SK-N-MC (cell line): ENCODE measurements at regions not wholly inside any gene's neighbourhood (a gene's known extent, or its start where the extent isn't known, plus 50 kb on each side); places are given as distances from the start of the nearest gene placed in this dataset.

Experiments used
- DNase-seq: peaks from one replicate; pipeline ENCODE4 v3.0.0-alpha.2; 2011; ENCODE audit warnings: low read depth, low spot score
- H3K27ac ChIP-seq: fragments of 200-600 bp; sonication (generic); 2 replicates; pipeline ENCODE4 v1.5.1; 2016; ENCODE audit warnings: mixed run types
- H3K36me3 ChIP-seq: fragments of 200-600 bp; sonication (generic); 2 replicates; pipeline ENCODE4 v1.6.1; 2017; ENCODE audit warnings: antibody characterized with exemption, low read length, mixed read lengths; ENCODE audit not compliant: insufficient read depth
- H3K4me3 ChIP-seq: fragments of 200-600 bp; sonication (generic); 2 replicates; pipeline ENCODE4 v1.5.1; 2016
- H3K9ac ChIP-seq: fragments of 200-600 bp; sonication (generic); 2 replicates; pipeline ENCODE4 v1.8.0; 2017; ENCODE audit warnings: mixed run types, mixed read lengths; ENCODE audit not compliant: insufficient read length
- H3K9me3 ChIP-seq: fragments of 200-600 bp; sonication (generic); 2 replicates; pipeline ENCODE4 v1.6.1; 2017; ENCODE audit warnings: low read depth, mild to moderate bottlenecking, antibody characterized with exemption, low read length, moderate library complexity, mixed read lengths
- EZH2 ChIP-seq: fragments of 200-600 bp; sonication (generic); IDR thresholded peaks from one replicate; pipeline ENCODE4 v1.6.1; 2017; ENCODE audit warnings: antibody characterized with exemption
- FOXP2 ChIP-seq: optimal IDR thresholded peaks from 2 replicates; pipeline ENCODE3; 2011; ENCODE audit warnings: mild to moderate bottlenecking, moderate library complexity; ENCODE audit not compliant: insufficient read depth; ENCODE audit errors: extremely low read length, control extremely low read depth
- POLR2AphosphoS5 ChIP-seq: IDR thresholded peaks from 2 replicates; pipeline ENCODE4 v1.6.1; 2012; ENCODE audit warnings: mild to moderate bottlenecking, low read depth, low read length, borderline replicate concordance

DNA sequence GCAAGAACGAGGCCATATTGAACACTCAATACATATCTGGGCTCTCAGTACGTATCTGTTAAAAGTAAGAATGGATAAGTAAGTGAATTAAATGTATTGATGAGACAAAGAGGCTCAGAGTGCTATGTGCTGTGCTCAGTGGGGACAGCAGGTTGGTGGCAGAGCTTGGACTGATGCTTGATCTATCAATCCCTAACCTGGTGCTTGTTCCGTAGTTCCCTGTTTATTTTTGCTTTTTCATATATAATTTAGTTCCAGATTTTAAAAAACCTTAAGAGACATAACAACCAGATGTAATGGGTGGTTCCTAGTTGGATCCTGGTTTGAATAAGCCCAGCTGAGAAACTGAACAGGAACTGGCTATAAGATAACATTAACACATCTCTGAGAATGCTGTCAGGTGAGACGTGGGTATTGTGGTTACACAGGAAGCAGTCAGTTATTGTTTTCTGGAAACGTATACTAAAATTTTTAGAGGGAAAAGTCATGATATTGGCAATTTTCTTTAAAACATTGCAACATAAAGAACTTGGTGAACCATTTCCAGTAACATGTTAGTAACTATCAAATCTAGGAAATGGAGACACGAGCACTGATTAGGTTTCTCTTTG is 120.5 kb downstream of the FOXB1 start:
- Histone ChIP-seq H3K36me3 (no peaks in the 10 kb centered on the region), H3K9ac (no peak overlapping the region), H3K27ac (no peak overlapping the region), H3K9me3 (no peaks in the 10 kb centered on the region), H3K4me3 (no peak overlapping the region)
- DNase-seq, result no peak
- TF ChIP-seq EZH2 (no peak), FOXP2 (no peak), POLR2AphosphoS5 (no peak)

DNA sequence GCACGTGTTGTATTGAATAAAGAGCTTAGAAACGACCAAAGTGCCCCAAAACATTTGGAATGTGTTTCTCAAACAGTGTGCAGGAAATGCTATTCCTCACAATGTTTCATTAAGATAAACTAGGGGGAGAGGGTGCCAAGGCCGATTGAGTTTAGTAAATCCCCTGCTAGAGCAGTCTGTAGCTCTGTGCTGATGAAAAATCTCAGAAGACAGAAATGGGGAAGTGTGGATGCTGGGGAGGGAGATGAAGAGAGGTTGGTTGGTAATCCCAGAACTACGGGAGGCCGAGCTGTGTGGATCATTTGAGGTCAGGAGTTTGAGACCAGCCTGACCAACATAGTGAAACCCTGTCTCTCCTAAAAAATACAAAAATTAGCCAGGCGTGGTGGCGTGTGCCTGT is 121.2 kb downstream of the FOXB1 start:
- no peak overlapping the region for H3K9ac ChIP-seq
- no peak overlapping the region for H3K4me3 ChIP-seq
- DNase-seq, result no peak
- no peaks in the 10 kb centered on the region for H3K36me3 ChIP-seq
- TF ChIP-seq EZH2, result no peak
- TF ChIP-seq POLR2AphosphoS5, result no peak
- TF ChIP-seq FOXP2, result no peak
- no peak overlapping the region for H3K27ac ChIP-seq
- H3K9me3 ChIP-seq, result no peaks in the 10 kb centered on the region

GRCh38 chr15:60126200-60126599 is 122.1 kb downstream of the FOXB1 start:
- Histone ChIP-seq H3K9me3 (no peaks in the 10 kb centered on the region), H3K9ac (no peak overlapping the region), H3K36me3 (no peaks in the 10 kb centered on the region), H3K27ac (no peak overlapping the region), H3K4me3 (no peak overlapping the region)
- TF ChIP-seq EZH2 (no peak), FOXP2 (no peak)
- no peak for DNase-seq

GRCh38 chr15:60126661-60127060 is 122.5 kb downstream of the FOXB1 start:
- H3K27ac ChIP-seq, result no peak overlapping the region
- H3K9me3 ChIP-seq, result no peaks in the 10 kb centered on the region
- TF ChIP-seq EZH2 (no peak), FOXP2 (no peak), POLR2AphosphoS5 (no peak)
- no peak overlapping the region for H3K9ac ChIP-seq
- no peaks in the 10 kb centered on the region for H3K36me3 ChIP-seq
- no peak for DNase-seq
- no peak overlapping the region for H3K4me3 ChIP-seq

DNA sequence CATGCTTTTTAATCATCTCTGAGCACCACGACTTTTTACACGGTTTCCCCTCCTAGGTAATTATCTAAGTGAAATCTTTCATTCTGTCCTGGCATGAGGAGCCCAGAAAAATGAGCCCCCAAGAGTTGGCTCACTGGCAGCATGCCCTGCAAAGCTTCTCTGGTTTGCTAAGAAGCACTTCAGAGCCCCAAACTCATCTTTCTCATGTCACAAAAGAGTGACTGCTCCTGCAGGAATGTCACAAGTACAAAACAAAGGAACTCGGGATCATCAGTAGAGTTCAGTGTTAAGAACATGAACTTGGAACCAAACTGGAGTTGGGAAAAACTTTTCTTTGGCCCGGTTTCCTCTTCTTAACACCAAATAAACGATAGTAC is 123.9 kb downstream of the FOXB1 start:
- no peak for DNase-seq
- no peak for TF ChIP-seq FOXP2
- no peak for TF ChIP-seq EZH2
- TF ChIP-seq POLR2AphosphoS5, result no peak
- Histone ChIP-seq H3K27ac (0 out of 2 replicates have a peak overlapping the region, but pooled peaks have one; percentile 4), H3K9me3 (no peaks in the 10 kb centered on the region), H3K36me3 (no peaks in the 10 kb centered on the region), H3K4me3 (peak overlapping the region; percentile 75), H3K9ac (peak overlapping the region; percentile 69)

DNA sequence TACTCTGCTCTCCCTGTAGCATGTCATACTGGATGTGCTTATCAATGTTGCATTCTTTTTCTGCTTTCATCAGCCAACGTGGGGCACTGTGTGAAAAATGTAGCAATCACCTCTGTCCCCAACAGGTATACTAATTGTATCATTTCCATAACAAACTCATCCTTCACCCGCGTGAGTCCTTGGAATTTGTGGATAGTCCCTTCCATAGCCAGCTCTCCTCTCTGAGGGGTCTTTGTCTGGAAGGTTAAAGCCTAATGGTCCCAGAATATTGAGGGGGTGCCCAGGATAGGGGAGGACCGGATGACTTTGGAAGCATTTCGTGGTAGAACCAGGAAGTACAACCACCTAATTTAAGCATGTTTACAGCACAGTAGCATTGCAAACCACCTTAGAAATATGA is 124.6 kb downstream of the FOXB1 start:
- H3K27ac ChIP-seq, result no peak overlapping the region
- no peak overlapping the region for H3K9ac ChIP-seq
- no peak for DNase-seq
- no peaks in the 10 kb centered on the region for H3K9me3 ChIP-seq
- H3K4me3 ChIP-seq, result 0 out of 2 replicates have a peak overlapping the region, but pooled peaks have one; percentile 26
- TF ChIP-seq POLR2AphosphoS5, result no peak
- TF ChIP-seq EZH2, result no peak
- TF ChIP-seq FOXP2, result no peak
- H3K36me3 ChIP-seq, result no peaks in the 10 kb centered on the region

DNA sequence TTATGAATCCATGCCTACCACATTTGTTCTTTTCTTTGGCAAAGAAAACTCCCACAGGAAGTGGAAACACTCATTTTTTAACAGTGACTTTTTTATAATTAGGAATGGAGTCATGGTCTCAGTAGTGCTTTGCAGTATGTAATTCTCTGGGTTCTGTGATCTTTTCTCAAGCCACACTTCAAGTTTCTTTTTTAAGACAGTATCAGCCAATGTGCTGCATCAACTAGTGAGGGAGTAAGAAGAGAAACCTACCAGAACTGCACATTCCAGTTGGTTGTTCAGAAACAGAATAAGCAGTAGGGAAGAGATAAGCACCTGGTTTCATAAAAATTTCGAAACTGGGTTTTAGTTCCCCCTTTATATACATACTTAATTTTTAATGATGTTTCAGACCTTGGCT is 126.3 kb downstream of the FOXB1 start:
- DNase-seq, result no peak
- H3K27ac ChIP-seq, result no peak overlapping the region
- no peaks in the 10 kb centered on the region for H3K9me3 ChIP-seq
- TF ChIP-seq EZH2, result no peak
- TF ChIP-seq POLR2AphosphoS5, result no peak
- no peak for TF ChIP-seq FOXP2
- H3K9ac ChIP-seq, result no peak overlapping the region
- no peak overlapping the region for H3K4me3 ChIP-seq
- no peaks in the 10 kb centered on the region for H3K36me3 ChIP-seq

- TF ChIP-seq FOXP2 (no peak), EZH2 (no peak)
- Histone ChIP-seq H3K27ac (no peak overlapping the region), H3K9ac (no peak overlapping the region), H3K9me3 (no peaks in the 10 kb centered on the region), H3K36me3 (no peaks in the 10 kb centered on the region), H3K4me3 (no peak overlapping the region)
- DNase-seq, result no peak
Observed at GRCh38 chr15:60130821-60131220, 126.7 kb downstream of the FOXB1 start.

DNA sequence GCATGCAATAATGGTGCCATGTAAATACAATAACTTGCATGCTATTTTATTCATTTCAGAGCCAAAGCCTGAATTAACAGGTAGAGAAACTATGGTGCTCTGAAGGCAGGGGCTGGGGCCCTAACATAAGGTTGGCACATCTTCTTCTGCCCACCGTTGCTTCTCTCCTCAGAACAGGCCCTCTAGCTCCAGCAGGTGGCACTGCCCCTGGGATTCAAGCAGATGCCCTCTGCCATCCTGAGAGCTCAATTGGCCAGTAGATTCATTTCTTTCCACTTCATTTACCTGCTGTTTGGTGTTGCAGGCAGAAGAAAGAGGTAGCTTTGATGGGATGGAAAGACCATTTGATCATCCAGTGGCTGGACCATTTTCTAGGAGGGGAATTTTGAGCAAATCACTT is 130.5 kb downstream of the FOXB1 start:
- H3K9me3 ChIP-seq, result no peaks in the 10 kb centered on the region
- no peak overlapping the region for H3K4me3 ChIP-seq
- H3K36me3 ChIP-seq, result no peaks in the 10 kb centered on the region
- H3K27ac ChIP-seq, result no peak overlapping the region
- H3K9ac ChIP-seq, result no peak overlapping the region
- no peak for TF ChIP-seq EZH2
- no peak for TF ChIP-seq POLR2AphosphoS5
- no peak for TF ChIP-seq FOXP2
- DNase-seq, result no peak
